ENCODE measurements at regions not wholly inside any gene's neighbourhood (a gene's known extent, or its start where the extent isn't known, plus 50 kb on each side); places are given as distances from the start of the nearest gene placed in this dataset.
"Not testable (repeated sequence)": the region's sequence is repeated elsewhere in the genome, so short reads cannot be mapped to it uniquely, and the experiment has no call there.

DNA sequence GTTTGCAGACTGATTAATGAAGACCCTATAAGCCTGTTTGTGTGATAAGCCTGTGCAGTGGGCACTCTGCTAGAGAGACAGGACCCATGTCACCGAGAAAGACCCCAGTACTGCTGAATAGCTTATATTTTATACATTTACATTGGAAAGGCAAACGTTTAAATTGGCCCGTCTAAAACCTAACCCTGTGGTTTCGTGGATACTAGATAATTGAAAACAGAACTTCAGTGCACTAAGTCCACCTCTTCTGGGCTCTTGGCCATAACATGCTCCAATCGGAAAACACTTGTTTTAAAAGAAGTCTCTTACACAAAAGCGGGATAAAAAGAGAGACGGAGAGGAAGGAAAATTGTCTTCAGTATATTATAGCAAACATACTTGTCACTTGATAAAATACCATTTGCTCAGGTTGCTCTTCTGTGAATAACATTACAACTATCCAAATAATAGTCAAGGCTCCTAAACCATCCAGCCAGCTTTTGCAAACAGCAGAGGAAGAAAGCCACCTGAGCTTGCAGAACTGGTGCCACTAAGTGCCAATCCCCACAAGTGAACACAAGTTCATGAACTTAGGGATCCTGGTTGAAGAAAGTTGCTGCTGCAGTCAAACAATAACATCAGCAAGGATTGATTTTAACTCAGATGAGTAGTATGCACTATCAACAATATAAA, 218.4 kb upstream of the FN1 start:
- no peak for DNase-seq (ENCODE audit: low read depth)

DNA sequence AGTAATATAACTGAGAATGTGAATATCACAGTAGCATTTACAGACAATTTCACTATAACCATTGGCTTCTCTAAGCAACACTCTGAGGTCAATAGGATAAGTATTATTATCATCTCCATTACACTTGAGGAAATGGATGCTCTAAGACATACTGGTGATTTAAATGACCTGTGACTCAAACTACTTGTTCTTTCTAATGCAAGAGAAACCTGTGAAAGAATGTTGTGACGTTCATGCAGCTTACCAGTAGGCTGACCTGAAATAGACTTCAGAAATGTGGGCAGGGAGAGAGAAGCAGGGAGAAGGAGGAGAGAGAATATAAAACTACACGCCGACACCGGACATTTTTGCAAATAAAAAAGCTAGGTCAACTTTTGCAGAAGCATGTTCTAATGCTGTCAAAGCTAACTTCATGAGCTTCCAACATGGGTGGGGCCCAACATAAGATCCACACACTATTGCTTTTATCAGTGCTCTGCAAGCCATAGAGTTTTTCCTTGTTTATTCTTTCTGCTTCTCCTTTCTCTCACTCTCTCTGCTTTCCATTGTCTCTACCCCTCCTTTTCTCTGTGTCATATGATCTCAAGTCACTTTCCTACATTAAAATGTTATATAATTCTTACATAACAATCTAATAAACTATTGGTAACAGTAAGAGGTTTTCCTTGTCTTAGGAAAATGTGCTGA, 217.6 kb upstream of the FN1 start:
- DNase-seq (ENCODE audit: low read depth), result peak; percentile 39

DNA sequence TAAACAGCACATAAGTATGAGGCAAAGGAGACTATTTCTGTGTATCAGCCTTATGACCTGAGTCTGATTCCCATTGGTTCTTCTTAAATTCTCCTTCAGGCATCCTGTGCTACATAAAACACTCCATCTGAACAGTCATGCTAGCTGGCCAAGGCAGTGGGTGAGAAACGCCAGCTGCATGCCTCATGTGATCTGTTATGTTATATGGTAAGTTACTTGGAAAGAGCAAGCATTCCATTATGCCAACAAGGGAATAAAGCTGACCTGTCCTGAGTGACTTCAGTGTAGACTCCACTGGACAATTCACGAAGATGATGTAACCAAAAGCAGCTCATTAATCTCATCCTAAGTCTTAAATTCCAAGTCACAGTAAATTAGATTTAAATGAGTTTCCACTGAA, 216.5 kb upstream of the FN1 start:
- DNase-seq (ENCODE audit: low read depth), result peak; percentile 25

DNA sequence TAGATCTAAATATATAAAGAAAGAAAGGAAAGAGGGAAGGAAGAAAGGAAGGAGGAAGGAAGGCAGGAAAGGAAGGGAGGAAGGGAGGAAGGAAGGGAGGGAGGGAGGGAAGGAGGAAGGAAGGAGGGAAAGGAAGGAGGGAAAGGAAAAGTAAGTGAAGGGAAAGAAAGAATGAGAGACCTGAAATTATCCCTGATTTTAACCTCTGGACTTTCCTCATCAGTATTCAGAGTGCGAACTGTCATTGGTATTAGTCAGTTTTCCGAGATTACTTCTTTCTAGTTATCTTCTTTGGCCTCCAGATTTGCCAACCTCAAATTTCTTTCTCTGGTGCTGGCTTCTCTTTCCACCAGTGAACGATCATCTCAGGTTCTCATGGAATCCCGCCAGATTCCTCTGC, 215.5 kb upstream of the FN1 start:
- DNase-seq (ENCODE audit: low read depth), result no peak

DNA sequence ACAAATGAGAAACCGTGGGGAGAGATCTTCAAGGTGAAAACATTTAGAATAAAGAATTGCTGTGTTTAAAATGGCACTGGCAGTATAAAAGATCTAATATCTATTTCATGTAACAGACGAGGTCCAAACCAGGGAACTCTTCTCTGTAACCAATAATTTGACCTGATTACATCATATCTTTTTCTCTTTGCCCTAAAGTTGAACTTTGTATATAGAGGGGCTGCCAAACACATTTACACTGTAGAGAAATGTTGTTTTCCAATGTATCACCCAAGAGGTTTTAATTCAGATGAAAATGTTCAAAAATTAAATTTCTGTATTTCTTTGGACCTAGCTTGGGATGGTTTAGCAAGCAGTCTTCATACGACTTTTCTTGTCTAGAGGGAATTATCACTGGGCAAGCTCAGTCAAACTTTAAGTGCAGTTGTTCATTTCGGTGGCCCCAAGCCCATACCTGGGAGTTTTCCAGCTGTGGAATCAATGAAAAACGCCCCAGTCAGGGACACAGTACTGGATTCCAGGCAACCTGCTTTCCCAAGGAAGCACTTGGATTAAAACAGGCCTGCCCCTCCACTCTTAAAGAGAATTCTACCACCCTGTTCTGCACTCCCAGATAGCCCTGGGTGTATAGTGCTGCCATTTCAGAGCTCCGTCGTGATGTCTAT, 208.5 kb upstream of the FN1 start:
- no peak for DNase-seq (ENCODE audit: low read depth)

DNA sequence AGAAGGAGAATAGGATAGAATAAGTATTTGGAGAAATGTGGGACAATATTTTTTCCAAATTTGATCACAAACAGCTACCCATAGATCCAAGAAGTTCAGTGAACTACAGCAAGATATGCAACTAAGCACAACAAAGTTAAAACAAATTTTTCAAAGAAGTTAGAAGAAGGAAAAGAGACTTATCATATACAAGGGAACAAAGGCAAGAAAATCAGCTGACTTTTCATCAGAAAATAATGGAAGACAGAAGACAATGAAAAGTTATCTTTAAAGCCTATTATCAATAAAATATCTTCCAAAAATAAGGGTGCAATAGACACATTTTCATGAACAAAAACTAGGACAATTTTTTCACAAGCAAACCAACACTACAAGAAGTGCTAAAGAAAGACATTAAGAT, 202.8 kb upstream of the FN1 start:
- no peak for DNase-seq (ENCODE audit: low read depth)

DNA sequence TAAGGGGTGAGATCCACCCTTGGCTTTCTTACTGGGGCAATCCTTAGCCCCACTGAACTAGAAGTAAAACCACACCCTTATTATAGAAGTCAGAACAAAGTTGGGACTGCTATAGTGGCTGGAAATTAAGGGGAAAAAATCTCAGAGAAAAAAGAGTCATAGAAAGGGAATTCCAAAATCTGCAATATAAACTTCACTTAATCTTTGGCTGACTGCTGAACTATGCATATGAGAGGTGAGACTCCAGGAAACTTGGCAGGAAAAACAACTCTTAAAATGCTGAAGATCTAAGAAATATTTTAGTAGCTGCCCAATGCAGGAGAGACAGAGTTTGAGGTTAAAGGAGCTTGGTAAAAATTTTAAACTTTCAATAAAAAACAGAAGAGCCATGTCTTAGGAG, 201.8 kb upstream of the FN1 start:
- DNase-seq (ENCODE audit: low read depth), result no peak

DNA sequence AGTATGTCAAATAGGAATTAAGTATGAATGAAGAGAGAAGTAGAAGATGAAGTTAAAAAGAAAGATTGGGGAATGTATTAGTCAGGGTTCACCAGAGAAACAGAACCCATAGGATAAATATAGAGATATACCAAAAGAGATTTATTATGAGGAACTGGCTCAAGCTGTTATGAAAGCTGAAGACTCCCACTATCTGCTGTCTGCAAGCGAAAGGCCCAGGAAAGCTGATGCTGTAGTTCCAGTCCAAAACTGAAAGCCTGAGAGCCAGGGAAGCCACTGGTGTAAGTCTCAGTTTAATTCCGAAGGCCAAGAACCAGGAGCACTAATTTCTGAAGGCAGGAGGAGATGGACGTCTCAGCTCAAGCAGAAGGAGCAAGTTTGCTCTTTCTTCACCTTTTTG, 200.9 kb upstream of the FN1 start:
- DNase-seq (ENCODE audit: low read depth), result no peak

DNA sequence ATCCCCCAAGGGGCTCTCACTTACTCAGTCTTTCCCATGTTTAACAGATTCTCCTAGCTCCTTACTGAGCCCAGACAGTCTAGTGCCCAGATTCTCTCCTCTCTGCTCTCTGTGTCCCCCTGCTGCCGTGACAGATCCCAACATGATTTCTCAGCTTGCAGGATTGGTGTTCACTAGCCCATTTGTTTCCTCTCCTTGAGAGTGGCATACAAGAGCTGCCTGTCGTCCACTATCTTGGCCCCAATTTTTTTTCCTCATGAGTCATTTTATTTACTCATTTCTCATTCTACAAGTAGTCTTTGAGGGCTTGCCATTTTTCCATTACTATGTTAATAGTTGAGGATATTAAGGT, 199.9 kb upstream of the FN1 start:
- peak; percentile 51 for DNase-seq (ENCODE audit: low read depth)

DNA sequence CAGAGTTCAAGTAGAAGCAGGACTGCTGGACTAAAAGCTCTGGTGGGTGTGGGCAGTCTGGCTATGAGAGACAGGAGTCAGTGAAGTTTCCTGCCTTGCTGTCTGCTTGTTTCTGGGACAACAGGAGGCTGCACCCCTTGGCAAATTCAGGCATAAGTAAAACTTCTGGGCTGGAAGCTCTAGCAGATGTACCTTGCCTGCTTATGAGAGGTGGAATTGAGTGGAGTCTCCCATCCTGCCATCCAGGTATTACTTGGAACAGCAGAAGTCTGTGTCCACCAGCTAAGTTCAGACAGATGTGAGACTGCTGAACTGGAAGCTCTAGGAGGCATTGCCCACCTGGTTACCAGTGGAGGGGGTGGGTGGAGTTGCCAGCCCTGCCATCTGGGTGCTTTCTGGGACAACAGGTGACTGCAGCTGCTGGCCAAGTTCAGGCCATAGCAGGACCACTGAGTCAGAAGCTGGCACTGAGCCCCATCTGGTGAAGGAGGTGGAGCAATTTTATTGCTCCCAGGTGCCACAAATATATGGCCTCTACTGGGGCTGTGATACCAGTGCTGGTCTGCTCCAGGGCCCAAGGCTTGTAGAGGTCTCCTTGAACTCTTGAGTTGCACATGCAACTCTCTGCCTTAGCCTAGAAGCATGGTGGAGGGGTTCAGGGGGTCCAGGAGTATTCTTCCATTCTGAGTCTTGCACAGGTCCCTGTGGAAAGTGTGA, 199.4 kb upstream of the FN1 start:
- no peak for DNase-seq (ENCODE audit: low read depth)

DNA sequence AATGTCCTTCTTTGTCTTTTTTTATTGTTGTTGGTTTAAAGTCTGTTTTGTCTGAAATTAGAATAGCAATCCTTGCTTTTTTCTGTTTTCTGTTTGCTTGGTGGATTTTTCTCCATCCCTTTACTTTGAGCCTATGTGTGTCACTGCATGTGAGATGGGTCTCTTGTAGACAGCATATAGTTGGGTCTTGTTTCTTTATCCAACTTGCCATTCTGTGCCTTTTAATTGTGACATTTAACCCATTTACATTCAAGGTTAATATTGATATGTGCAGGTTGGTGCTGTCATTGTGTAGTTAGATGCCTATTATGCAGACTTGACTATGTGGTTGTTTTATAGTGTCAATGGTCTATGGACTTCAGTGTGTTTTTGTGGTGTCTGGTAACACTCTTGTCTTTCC, 197.5 kb upstream of the FN1 start:
- DNase-seq (ENCODE audit: low read depth), result no peak

DNA sequence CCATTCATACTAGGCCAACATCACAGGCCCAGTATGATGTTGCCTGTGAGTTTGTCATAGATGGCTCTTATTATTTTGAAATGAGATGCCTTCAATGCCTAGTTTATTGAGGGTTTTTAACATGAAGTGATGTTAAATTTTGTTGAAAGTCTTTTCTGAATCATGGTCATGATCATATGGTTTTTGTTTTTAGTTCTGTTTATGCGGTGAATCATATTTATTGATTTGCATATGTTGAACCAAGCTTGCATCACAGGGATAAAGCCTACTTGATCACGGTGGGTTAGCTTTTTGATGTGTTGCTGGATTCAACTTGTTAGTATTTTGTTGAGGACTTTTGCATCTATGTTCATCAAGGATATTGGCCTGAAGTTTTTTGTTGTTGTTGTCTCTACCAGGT, 195.8 kb upstream of the FN1 start:
- DNase-seq (ENCODE audit: low read depth), result peak; percentile 15

DNA sequence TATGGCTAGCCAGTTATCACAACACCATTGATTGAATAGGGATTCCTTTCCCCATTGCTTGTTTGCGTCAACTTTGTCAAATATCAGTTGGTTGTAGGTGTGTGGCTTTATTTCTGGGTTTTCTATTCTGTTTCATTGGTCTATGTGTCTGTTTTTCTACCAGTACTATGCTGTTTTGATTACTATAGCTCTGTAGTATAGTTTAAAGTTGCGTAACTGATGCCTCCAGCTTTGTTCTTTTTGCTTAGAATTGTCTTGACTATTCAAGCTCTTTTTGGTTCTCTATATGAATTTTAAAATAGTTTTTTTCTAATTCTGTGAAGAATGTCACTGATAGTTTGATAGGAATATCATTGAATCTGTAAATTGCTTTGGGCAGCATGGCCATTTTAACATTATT, 194.9 kb upstream of the FN1 start:
- DNase-seq (ENCODE audit: low read depth), result not testable (repeated sequence)

DNA sequence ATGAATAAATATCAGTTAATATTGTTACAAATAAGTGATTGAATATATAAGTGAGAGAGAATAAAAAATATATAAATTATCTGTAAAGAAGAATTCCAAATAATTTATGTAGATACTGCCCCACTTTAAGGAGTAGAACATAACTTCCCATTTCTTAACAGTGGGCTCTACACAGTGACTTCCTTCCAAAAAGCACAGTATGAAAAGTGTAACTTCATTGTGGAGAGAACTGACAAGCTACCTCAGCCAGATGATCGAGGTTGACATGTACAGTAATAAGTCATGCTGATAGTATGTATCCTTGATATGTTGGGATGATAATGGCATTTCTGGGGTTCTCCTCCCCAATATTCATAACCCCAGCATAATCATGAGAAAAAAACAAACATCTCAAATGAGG, 191.9 kb upstream of the FN1 start:
- no peak for DNase-seq (ENCODE audit: low read depth)

DNA sequence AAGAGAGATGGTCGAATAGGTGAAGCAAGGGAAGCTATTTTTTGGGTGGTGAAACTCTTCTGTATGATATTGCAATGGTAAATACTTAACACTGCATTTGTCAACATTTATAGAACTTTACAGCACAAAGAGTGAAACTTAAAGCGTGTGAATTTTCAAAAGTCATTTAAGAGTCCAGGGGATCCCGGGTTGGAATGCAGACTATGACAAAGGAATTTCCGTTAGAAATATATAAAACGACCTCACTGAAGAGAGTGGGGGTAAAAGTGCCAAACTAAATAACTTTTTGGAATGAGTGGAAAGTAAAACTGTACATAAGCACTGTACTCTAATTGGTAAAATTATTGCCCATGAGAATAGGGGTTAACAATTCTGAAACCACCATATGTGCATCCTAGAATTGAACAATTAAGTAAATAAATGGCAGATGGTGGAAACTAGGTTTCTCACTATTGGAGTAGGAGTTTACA, 191.0 kb upstream of the FN1 start:
- no peak for DNase-seq (ENCODE audit: low read depth)

DNA sequence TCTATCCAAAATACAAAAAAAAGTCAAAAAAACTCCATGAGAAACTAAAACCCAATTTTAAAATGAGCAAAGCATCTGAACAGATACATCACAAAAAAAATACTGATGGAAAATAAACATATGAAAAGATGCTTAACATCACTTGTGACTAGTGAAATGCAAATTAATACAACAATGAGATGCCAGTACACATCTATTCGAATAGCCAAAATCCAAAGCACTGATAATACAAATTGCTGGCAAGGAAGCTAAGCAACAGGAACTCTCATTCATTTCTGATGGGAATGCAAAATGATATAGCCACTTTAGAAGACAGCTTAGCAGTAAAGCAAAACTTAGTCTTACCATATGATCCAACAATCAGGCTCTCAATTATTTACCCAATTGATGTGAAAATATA, 190.2 kb upstream of the FN1 start:
- DNase-seq (ENCODE audit: low read depth), result no peak

DNA sequence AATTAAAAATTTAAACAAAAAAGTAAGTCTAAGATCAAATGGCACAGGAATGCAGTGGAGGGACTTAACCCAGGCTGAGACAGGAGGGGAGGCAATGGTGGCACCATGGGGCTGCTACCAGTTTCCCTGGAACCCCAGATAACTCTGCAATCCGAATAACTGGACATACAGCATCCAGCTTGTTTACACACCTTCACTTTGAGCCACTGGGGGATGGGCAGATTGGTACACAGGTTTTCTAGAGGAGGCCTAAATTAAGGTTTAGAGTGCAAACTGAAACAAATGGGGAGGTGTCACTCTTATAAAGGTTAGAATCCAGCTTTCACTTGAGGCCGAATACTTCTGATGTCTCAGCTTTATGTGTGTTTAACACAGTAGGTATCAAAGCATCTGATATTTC, 189.3 kb upstream of the FN1 start:
- DNase-seq (ENCODE audit: low read depth), result no peak

DNA sequence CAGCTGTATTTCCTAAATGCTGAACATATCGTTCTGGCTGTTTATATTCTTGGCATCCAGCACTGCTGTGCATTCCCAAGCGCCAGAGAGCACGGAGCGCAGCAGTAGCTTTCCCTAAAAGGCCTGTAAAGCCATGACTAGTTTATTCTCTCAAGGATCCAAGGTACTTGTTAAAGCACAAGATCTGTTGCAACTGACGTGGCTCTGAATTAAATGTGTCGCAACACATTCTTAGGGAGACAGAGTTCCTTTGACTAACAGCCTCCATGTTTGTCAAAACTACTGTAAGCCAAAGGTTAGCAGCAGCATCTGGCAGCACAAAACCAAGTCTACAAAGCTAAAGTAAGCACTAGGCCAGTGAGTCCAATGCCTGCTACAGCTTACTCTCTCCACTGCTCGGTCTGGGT, 188.6 kb upstream of the FN1 start:
- peak; percentile 62 for DNase-seq (ENCODE audit: low read depth)

DNA sequence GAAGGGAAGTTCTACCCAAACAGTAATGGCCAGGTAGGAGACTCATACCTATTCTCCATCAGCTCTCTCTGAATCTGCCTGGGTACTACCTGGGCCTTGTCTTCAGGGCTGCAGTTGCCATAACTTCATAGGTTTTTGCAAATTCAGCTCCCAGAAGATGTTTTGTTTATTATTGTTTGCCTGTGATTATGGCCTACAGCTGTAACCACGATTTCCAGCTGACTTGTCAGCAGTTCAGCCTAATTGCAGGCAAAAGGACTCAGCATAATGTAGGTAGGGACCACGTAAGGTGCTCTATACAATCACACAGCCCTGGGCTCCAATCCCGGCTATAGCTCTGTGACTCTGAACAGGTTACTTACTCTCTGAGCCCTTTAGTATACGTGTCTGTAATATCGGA, 187.0 kb upstream of the FN1 start:
- no peak for DNase-seq (ENCODE audit: low read depth)

DNA sequence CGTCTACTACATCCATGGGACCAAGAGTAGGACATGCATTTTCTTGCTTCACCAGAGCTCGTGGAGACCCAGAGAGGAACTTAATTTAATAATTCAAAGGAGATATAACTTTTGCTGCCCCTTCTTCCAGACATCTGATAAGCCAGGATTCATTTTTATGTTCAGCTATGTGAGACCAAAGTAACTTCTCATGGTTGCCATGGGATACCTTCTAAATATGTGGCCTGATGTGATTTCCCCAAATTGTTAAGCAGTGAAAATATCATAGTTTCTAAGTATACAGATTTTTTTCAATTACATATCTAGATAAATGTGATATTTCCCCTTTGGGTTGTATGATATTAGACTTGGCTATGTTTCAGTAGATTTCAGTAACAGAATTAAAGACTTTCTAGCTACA, 185.5 kb upstream of the FN1 start:
- no peak for DNase-seq (ENCODE audit: low read depth)

DNA sequence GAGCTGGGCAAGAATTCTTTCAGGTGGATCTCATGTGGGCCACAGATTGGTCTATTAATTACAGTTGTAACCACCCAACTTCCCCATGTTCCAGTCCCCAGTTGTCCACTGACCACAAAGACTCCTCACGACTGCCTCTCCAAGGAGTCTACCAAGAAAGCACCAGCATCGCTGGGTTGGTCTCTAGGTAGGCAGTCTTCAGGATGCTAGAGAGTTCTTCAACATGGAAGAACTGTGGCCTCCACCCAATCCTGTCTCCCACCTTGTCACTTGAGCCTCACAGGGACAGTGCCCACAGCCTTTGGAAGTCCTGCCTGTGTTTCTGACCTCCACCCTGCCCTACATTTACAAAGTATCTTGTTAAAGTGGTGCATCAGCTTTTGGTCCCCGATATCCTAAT, 184.7 kb upstream of the FN1 start:
- no peak for DNase-seq (ENCODE audit: low read depth)

DNA sequence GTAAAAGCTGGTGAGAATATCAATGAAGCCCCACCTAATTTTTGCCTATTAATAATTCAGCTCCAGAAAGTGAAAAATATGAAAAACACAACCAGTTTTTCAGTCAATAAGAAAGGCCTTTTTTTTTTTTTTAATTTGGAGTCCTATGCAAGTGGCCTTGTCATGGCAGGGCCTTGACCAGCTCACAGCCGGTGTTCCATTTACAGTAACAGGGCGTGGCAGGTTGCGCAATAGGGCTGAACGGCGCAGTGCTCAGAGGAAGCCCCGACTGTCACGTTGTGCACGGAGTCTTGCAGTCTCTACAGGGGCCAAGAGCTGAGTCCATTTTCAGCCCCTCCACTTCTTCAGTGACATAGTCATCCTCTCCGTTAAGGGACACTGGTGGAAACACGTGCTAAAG, 184.1 kb upstream of the FN1 start:
- no peak for DNase-seq (ENCODE audit: low read depth)
